IPS-20b (cell line): ENCODE measurements at regions not wholly inside any gene's neighbourhood (a gene's known extent, or its start where the extent isn't known, plus 50 kb on each side); places are given as distances from the start of the nearest gene placed in this dataset.
"Not testable (repeated sequence)": the region's sequence is repeated elsewhere in the genome, so short reads cannot be mapped to it uniquely, and the experiment has no call there.

Experiments
- H3K27ac ChIP-seq: one replicate; pipeline ENCODE4 v1.5.1; 2013; ENCODE audit warnings: low read length
- H3K27me3 ChIP-seq: 2 replicates; pipeline ENCODE4 v1.6.1; 2013; ENCODE audit warnings: mild to moderate bottlenecking, low read length, inconsistent platforms; ENCODE audit not compliant: insufficient read depth
- H3K36me3 ChIP-seq: 2 replicates; pipeline ENCODE4 v1.6.1; 2013; ENCODE audit warnings: low read depth, mild to moderate bottlenecking, inconsistent platforms, low read length, moderate library complexity; ENCODE audit not compliant: insufficient read depth
- H3K4me1 ChIP-seq: 2 replicates; pipeline ENCODE4 v1.6.1; 2013; ENCODE audit warnings: mild to moderate bottlenecking, control low read depth, inconsistent platforms, low read length, moderate library complexity; ENCODE audit not compliant: insufficient read depth
- H3K4me3 ChIP-seq: 2 replicates; pipeline ENCODE4 v1.5.1; 2013; ENCODE audit warnings: mild to moderate bottlenecking, low read length, inconsistent platforms
- H3K9ac ChIP-seq: 2 replicates; pipeline ENCODE4 v1.6.1; 2013; ENCODE audit warnings: low read depth, mild to moderate bottlenecking, inconsistent platforms, low read length, moderate library complexity
- H3K9me3 ChIP-seq: 2 replicates; pipeline ENCODE4 v1.6.1; 2013; ENCODE audit warnings: mild to moderate bottlenecking, low read depth, low read length, inconsistent platforms; ENCODE audit not compliant: insufficient read depth

GRCh38 chr7:101747053-101747878, 70.2 kb upstream of the CUX1 start:
- no peaks in the 10 kb centered on the region for H3K36me3 ChIP-seq
- no peak overlapping the region for H3K27ac ChIP-seq
- 0 out of 2 replicates have a peak, but pooled peaks cover 2% of the 10 kb centered on the region for H3K4me1 ChIP-seq
- no peak overlapping the region for H3K9ac ChIP-seq
- H3K27me3 ChIP-seq: no peaks in the 10 kb centered on the region; the same call in 1 of the 2 replicates
- no peak overlapping the region for H3K4me3 ChIP-seq
- H3K9me3 ChIP-seq: no peaks in the 10 kb centered on the region

DNA sequence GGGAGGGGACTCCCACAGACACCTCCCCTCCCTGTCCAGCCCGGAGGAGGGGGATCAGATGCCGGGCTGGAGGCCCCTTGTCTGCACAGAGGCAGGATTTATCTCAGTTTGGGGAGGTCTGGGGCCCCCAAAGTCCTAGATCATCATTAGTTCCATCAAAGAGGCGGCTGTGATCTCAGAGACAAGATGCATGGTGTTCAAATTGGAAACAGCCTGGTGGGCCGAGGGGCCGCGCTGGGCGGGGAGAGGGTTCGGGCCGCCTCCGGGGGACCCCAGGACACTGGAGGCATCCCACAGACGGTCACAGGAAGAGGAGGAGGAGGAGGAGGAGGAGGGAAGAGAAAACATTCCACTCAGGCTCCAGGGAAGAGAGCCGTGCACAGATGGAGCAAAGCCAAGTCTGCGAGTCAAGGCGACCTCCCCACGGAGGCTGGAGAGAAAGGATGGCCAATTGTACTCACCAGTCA, 69.5 kb upstream of the CUX1 start:
- Histone ChIP-seq H3K4me3 (no peak overlapping the region), H3K4me1 (0 out of 2 replicates have a peak, but pooled peaks cover 2% of the 10 kb centered on the region), H3K9ac (no peak overlapping the region), H3K27ac (no peak overlapping the region), H3K27me3 (no peaks in the 10 kb centered on the region), H3K9me3 (no peaks in the 10 kb centered on the region), H3K36me3 (no peaks in the 10 kb centered on the region)

- Histone ChIP-seq H3K4me3 (no peak overlapping the region), H3K9me3 (no peaks in the 10 kb centered on the region), H3K36me3 (no peaks in the 10 kb centered on the region), H3K27ac (no peak overlapping the region), H3K27me3 (no peaks in the 10 kb centered on the region), H3K9ac (no peak overlapping the region), H3K4me1 (no peaks in the 10 kb centered on the region)
These were observed 67.5 kb upstream of the CUX1 start for GRCh38 chr7:101749891-101750290.

GRCh38 chr7:101753316-101753715, 64.1 kb upstream of the CUX1 start:
- Histone ChIP-seq H3K27ac (no peak overlapping the region), H3K36me3 (no peaks in the 10 kb centered on the region), H3K4me1 (no peaks in the 10 kb centered on the region), H3K9ac (no peak overlapping the region), H3K27me3 (no peaks in the 10 kb centered on the region), H3K9me3 (no peaks in the 10 kb centered on the region), H3K4me3 (no peak overlapping the region)

DNA sequence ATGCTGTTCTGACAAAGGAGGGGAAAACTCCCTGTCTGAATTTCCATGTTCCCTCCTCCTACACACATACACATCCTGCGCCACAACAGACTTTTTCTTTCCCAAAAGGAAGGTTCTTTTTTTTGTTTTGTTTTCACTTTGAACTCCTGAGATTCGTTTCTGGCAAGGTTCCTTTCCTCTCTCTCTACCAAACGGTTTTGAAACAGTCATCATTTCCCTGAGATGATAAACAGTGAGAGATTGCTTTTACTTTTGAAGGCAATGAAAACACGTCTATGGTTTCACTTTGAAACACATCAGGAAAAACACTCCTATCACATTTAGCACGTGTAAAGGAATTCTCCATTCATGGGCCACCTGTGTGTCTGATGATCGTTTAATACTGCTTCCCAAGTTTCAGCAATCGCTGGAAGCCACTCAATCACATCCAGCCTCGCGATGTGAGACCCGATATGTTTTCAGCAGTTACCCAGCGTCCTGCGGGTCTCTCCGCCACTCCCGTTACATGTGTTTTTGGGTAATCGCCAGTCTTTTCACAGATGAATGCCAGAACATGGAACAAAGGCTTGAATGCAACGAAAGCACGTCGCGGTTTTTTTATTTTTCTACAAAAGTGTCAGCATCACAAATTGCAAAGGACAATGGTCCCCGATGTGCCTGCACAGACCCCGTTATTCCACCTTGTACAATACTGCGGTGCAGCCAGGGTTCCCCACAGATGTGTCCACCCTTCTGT, 62.8 kb upstream of the CUX1 start:
- Histone ChIP-seq H3K36me3 (no peaks in the 10 kb centered on the region), H3K27me3 (no peaks in the 10 kb centered on the region), H3K9me3 (no peaks in the 10 kb centered on the region), H3K4me3 (no peak overlapping the region), H3K4me1 (no peaks in the 10 kb centered on the region), H3K9ac (no peak overlapping the region), H3K27ac (no peak overlapping the region)

DNA sequence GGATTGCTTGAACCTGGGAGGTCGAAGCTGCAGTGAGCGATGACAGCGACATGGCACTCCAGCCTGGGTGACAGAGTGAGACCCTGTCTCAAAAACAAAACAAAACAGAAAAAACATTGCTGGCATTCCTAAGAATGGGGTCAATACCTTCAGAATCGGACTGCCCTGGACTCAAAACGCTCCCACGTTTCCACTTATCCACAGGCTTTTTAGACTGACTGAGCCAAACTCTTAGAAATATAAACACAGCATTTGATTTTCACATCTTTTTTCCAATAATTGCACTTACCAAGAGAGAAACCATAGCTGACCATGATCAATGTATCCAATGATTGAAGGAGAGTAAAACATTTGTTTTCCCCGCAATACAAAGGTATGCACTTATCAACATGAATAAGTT, 59.5 kb upstream of the CUX1 start:
- Histone ChIP-seq H3K27me3 (no peaks in the 10 kb centered on the region), H3K9ac (no peak overlapping the region), H3K9me3 (no peaks in the 10 kb centered on the region), H3K27ac (no peak overlapping the region), H3K4me1 (no peaks in the 10 kb centered on the region), H3K36me3 (no peaks in the 10 kb centered on the region), H3K4me3 (no peak overlapping the region)

DNA sequence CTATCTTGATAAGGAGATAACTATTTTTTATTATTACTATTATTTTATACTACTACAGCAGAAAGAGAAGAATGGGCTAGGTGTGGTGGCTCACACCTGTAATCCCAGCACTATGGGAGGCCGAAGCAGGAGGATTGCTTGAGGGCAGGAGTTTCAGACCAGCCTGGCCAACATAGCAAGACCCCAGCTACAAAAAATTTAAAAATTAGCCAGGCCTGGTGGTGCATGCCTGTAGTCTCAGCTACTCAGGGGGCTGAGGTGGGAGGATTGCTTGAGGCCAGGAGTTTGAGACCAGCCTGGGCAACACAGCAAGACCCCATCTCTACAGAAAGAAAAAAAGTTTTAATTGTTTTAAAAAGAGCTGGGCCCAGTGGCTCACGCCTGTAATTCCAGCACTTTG, 58.9 kb upstream of the CUX1 start:
- not testable (repeated sequence) for H3K4me3 ChIP-seq, H3K27ac ChIP-seq, H3K36me3 ChIP-seq, H3K9ac ChIP-seq, H3K4me1 ChIP-seq, H3K27me3 ChIP-seq, H3K9me3 ChIP-seq

DNA sequence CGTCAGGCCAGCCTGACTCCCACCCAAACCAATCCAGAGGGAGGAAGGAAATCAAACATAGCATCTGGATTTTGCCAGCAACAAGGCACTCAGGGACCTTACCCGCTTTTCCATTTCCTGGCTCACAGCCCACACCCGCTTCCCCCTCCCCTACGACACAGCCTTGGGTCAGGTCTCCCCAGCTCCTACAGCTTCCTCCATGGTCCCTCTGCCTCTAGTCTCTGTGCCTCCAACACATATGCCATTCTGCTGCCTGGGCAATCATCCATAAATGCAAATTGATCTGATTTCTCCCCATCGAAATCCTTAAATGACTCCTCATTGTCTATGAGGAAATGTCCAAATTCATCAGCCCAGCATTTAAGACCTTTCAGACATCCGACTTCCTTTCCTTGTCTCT, 53.2 kb upstream of the CUX1 start:
- Histone ChIP-seq H3K4me3 (no peak overlapping the region), H3K4me1 (no peaks in the 10 kb centered on the region), H3K27ac (no peak overlapping the region), H3K27me3 (no peaks in the 10 kb centered on the region), H3K36me3 (no peaks in the 10 kb centered on the region), H3K9me3 (no peaks in the 10 kb centered on the region), H3K9ac (no peak overlapping the region)

DNA sequence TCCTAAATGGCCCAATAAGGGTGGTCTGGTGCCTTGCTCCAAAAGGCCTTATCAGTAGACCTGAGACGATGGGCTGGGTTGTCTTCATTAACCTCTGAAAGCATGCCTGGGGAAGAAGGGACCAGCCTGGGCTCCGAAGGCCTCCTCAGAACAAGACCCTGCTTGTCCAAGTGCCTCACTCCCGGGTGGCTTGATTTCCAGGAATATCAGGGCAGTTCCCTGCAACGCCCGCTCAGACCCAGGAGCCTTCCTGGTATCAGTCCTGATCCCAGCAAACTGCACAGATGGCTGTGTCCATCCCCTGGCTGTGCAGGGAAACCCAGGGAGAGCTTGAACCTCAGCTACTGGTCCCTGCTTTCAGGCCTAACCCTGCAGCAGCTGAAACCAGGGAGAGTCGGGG, 49.9 kb upstream of the CUX1 start:
- Histone ChIP-seq H3K36me3 (no peaks in the 10 kb centered on the region), H3K9ac (no peak overlapping the region), H3K4me1 (no peaks in the 10 kb centered on the region), H3K9me3 (no peaks in the 10 kb centered on the region), H3K27me3 (no peaks in the 10 kb centered on the region), H3K27ac (no peak overlapping the region), H3K4me3 (no peak overlapping the region)
